Ascending aorta (tissue), 2 donors: ENCODE measurements at regions not wholly inside any gene's neighbourhood (a gene's known extent, or its start where the extent isn't known, plus 50 kb on each side); places are given as distances from the start of the nearest gene placed in this dataset.

ENCODE experiments used
- DNase-seq, 2 donors: peaks; one replicate each; pipeline ENCODE4 v3.0.0-alpha.2; 2019; ENCODE audit warnings: low spot score in 2 of 2
- H3K27ac ChIP-seq, 2 donors: fragments of 200-600 bp; sonication (generic); one replicate each; pipeline ENCODE4 v1.5.1; 2016 to 2017; ENCODE audit warnings: mild to moderate bottlenecking in 1 of 2
- H3K27me3 ChIP-seq: fragments of 200-600 bp; sonication (generic); one replicate; pipeline ENCODE4 v1.5.1; 2017
- H3K36me3 ChIP-seq, 2 donors: fragments of 200-600 bp; sonication (generic); one replicate each; pipeline ENCODE4 v1.5.1; 2016
- H3K4me1 ChIP-seq, 2 donors: fragments of 200-600 bp; sonication (generic); one replicate each; pipeline ENCODE4 v1.5.1; 2016 to 2017; ENCODE audit warnings: mild to moderate bottlenecking in 1 of 2
- H3K4me3 ChIP-seq, 2 donors: fragments of 200-600 bp; sonication (generic); one replicate each; pipeline ENCODE4 v1.5.1; 2016 to 2017; ENCODE audit warnings: mild to moderate bottlenecking in 1 of 2
- H3K9me3 ChIP-seq, 2 donors: fragments of 200-600 bp; sonication (generic); one replicate each; pipeline ENCODE4 v1.5.1; 2016
- CTCF ChIP-seq, 3 experiments: fragments of 200-600 bp in 2 of 3; fragments of 450-650 bp in 1 of 3; sonication (generic) in 2 of 3; IDR thresholded peaks; one replicate each; pipeline ENCODE4 v1.5.1; 2016 to 2019; ENCODE audit warnings: antibody characterized with exemption in 3 of 3, mild to moderate bottlenecking in 1 of 3, moderate library complexity in 1 of 3
- intact Hi-C: fragments of 100-400 bp; cut with DNase I; formaldehyde crosslinking; loops from one replicate; pipeline ENCODE4 v1.15.1; 2023

- Histone ChIP-seq H3K9me3 (no peaks in the 10 kb centered on the region), H3K4me1 (no peaks in the 10 kb centered on the region), H3K36me3 (no peaks in the 10 kb centered on the region), H3K27ac (no peak overlapping the region), H3K4me3 (no peak overlapping the region), H3K27me3 (no peaks in the 10 kb centered on the region)
- DNase-seq: no peak
- TF ChIP-seq CTCF (IDR thresholded peaks at IDR 0.05): no peak
- intact Hi-C loops: no loop called here
Measured at GRCh38 chr13:60798503-60798902, 401.5 kb downstream of the TDRD3 start.

GRCh38 chr13:60797112-60797511 lies 400.1 kb downstream of the TDRD3 start:
- intact Hi-C loops: no loop called here

GRCh38 chr13:60794751-60795150 lies 397.7 kb downstream of the TDRD3 start:
- no peaks in the 10 kb centered on the region for H3K9me3 ChIP-seq
- peaks cover 0 to 2% of the 10 kb centered on the region in 2 donors for H3K4me1 ChIP-seq
- intact Hi-C loops: no loop called here
- H3K4me3 ChIP-seq: no peak overlapping the region
- H3K27me3 ChIP-seq: no peaks in the 10 kb centered on the region
- no peak for DNase-seq
- no peak for TF ChIP-seq CTCF (IDR thresholded peaks at IDR 0.05)
- no peak overlapping the region for H3K27ac ChIP-seq
- no peaks in the 10 kb centered on the region for H3K36me3 ChIP-seq

More at GRCh38 chr13:60797112-60797511, 400.1 kb downstream of the TDRD3 start:
- DNase-seq: no peak
- Histone ChIP-seq H3K36me3 (no peaks in the 10 kb centered on the region), H3K27me3 (no peaks in the 10 kb centered on the region), H3K4me3 (no peak overlapping the region), H3K27ac (no peak overlapping the region), H3K4me1 (no peaks in the 10 kb centered on the region), H3K9me3 (no peaks in the 10 kb centered on the region)
- no peak for TF ChIP-seq CTCF (IDR thresholded peaks at IDR 0.05)

- peaks cover 0 to 9% of the 10 kb centered on the region in 2 donors for H3K4me1 ChIP-seq
- intact Hi-C loops: no loop called here
- TF ChIP-seq CTCF (IDR thresholded peaks at IDR 0.05): no peak
- no peaks in the 10 kb centered on the region for H3K27me3 ChIP-seq
- H3K4me3 ChIP-seq: no peak overlapping the region
- no peak for DNase-seq
- H3K9me3 ChIP-seq: no peaks in the 10 kb centered on the region
- H3K36me3 ChIP-seq: no peaks in the 10 kb centered on the region
- no peak overlapping the region for H3K27ac ChIP-seq
Measured at GRCh38 chr13:60790620-60791019, 393.6 kb downstream of the TDRD3 start.

GRCh38 chr13:60788156-60788829 lies 391.3 kb downstream of the TDRD3 start:
- Histone ChIP-seq H3K27ac (no peak overlapping the region), H3K36me3 (no peaks in the 10 kb centered on the region), H3K4me1 (peaks cover 0 to 9% of the 10 kb centered on the region in 2 donors), H3K27me3 (no peaks in the 10 kb centered on the region), H3K4me3 (no peak overlapping the region), H3K9me3 (no peaks in the 10 kb centered on the region)
- DNase-seq: peak in 1 of 2 donors; percentile 72
- TF ChIP-seq CTCF (IDR thresholded peaks at IDR 0.05): no peak
- intact Hi-C loops: loop anchor here (10.0 kb wide), 1 partner anchor 377 kb away; no protein-coding TSS in a partner anchor
